Glutamatergic neuron (in vitro differentiated cells): ENCODE measurements at regions not wholly inside any gene's neighbourhood (a gene's known extent, or its start where the extent isn't known, plus 50 kb on each side); places are given as distances from the start of the nearest gene placed in this dataset.

Source experiments
- DNase-seq: peaks from one replicate; pipeline ENCODE4 v3.0.0; 2022
- H3K27ac Mint-ChIP-seq: one replicate; pipeline ENCODE4 v1.8.0; 2020; ENCODE audit warnings: mild to moderate bottlenecking, mixed read lengths, inconsistent platforms; ENCODE audit not compliant: unreplicated experiment
- H3K27me3 Mint-ChIP-seq: one replicate; pipeline ENCODE4 v1.8.0; 2020; ENCODE audit warnings: mild to moderate bottlenecking, moderate library complexity, mixed read lengths, inconsistent platforms; ENCODE audit not compliant: unreplicated experiment
- H3K36me3 Mint-ChIP-seq: one replicate; pipeline ENCODE4 v1.8.0; 2020; ENCODE audit warnings: mild to moderate bottlenecking, mixed read lengths, inconsistent platforms; ENCODE audit not compliant: unreplicated experiment
- H3K4me1 Mint-ChIP-seq: one replicate; pipeline ENCODE4 v1.8.0; 2020; ENCODE audit warnings: mild to moderate bottlenecking, low read depth, mixed read lengths, inconsistent platforms; ENCODE audit not compliant: unreplicated experiment
- H3K4me3 Mint-ChIP-seq: one replicate; pipeline ENCODE4 v1.8.0; 2020; ENCODE audit warnings: mild to moderate bottlenecking, mixed read lengths, inconsistent platforms; ENCODE audit not compliant: unreplicated experiment
- H3K9me3 Mint-ChIP-seq: one replicate; pipeline ENCODE4 v1.8.0; 2020; ENCODE audit warnings: mild to moderate bottlenecking, moderate library complexity, mixed read lengths, inconsistent platforms; ENCODE audit not compliant: unreplicated experiment
- TF ChIP-seq, protein P1 (sequence below): fragments of 200-600 bp; sonication (generic); IDR thresholded peaks from one replicate; pipeline ENCODE4 v1.5.0; 2021; ENCODE audit not compliant: partially characterized antibody, unreplicated experiment

DNA sequence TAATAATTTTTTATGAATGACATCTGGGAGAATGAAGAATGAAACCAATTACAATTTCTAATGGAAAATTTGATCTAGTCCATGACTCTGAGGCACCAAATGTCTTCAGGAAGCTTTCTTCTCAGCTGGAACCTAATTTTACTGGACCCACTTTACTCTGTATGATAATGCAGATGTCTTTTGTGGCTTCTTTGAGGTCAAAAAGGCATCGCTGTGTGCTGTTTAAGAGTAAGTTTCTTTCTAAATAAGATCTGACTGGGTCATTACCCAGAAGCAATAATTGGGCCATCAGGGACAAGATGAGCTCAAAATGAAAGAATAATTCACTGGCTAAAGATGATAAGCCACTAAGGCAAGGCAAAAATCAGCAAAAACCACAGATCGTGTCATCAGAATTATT, 633.4 kb downstream of the PSAT1 start:
- no peak overlapping the region for H3K4me3 Mint-ChIP-seq
- TF ChIP-seq, protein P1, sequence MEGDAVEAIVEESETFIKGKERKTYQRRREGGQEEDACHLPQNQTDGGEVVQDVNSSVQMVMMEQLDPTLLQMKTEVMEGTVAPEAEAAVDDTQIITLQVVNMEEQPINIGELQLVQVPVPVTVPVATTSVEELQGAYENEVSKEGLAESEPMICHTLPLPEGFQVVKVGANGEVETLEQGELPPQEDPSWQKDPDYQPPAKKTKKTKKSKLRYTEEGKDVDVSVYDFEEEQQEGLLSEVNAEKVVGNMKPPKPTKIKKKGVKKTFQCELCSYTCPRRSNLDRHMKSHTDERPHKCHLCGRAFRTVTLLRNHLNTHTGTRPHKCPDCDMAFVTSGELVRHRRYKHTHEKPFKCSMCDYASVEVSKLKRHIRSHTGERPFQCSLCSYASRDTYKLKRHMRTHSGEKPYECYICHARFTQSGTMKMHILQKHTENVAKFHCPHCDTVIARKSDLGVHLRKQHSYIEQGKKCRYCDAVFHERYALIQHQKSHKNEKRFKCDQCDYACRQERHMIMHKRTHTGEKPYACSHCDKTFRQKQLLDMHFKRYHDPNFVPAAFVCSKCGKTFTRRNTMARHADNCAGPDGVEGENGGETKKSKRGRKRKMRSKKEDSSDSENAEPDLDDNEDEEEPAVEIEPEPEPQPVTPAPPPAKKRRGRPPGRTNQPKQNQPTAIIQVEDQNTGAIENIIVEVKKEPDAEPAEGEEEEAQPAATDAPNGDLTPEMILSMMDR = no peak
- no peak for DNase-seq
- H3K9me3 Mint-ChIP-seq = no peaks in the 10 kb centered on the region
- H3K4me1 Mint-ChIP-seq = peaks cover 2% of the 10 kb centered on the region
- H3K27ac Mint-ChIP-seq = no peak overlapping the region
- H3K27me3 Mint-ChIP-seq = no peaks in the 10 kb centered on the region
- H3K36me3 Mint-ChIP-seq = no peaks in the 10 kb centered on the region

DNA sequence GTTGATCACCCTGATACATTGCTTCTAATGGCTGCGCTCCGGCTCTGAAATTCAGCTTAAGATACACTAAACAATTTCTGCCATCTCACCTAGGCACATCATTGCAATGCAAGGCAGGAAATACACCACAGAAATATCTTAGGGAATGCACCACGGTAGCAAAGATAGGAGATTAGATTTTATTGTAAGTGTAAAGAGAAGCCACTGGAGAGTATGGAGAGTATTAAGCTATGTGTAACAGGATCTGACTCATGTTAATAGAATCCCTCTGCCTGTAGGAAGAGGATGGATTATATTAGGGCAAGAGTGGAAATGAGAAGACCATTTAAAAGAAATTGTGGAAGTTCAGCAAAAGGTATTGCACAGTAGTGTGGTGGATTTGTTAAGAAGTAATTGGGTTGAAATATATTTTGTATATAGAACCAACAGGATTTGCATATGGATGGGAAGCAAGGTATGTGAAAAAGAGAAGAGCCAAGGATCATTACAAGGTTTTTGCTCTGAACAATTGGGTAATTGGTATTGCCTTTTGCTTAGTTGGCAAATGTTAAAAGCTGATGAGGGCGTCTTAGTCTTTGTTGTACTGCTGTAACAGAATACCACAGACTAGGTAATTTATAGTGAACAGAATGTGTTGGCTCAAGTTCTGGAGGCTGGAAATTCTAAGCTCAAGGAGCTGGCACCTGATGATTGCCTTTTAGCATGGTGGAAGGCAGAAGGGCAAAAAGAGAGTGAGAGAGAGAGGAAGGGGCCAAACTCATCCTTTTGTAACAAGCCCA, 636.1 kb downstream of the PSAT1 start:
- Mint-ChIP-seq H3K4me1 (no peaks in the 10 kb centered on the region), H3K36me3 (no peaks in the 10 kb centered on the region), H3K9me3 (no peaks in the 10 kb centered on the region), H3K4me3 (no peak overlapping the region), H3K27me3 (no peaks in the 10 kb centered on the region), H3K27ac (no peak overlapping the region)
- TF ChIP-seq, protein P1 = no peak
- DNase-seq = no peak

DNA sequence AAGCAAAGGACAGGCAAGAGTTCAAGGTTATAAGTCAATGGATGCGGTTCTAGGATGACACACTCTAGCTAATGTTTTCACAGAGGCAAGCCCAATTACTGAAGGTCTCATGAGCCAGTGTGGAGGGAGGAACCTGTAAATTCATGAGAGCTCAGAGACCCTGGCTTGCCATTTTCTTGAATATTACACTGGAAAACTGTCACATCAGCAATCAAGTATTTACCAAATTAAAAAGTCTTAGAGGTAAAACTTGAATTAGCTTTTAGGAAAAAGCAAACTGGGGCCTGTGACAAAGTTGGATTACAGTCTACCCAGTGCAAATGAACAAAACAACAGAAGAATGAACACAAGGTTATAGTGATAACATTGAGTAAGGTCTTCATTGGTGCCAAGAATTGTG, 636.9 kb upstream of the TLE4 start:
- no peak overlapping the region for H3K27ac Mint-ChIP-seq
- TF ChIP-seq, protein P1 = no peak
- H3K27me3 Mint-ChIP-seq = no peaks in the 10 kb centered on the region
- H3K4me3 Mint-ChIP-seq = no peak overlapping the region
- H3K4me1 Mint-ChIP-seq = no peaks in the 10 kb centered on the region
- DNase-seq = no peak
- no peaks in the 10 kb centered on the region for H3K36me3 Mint-ChIP-seq
- H3K9me3 Mint-ChIP-seq = no peaks in the 10 kb centered on the region

DNA sequence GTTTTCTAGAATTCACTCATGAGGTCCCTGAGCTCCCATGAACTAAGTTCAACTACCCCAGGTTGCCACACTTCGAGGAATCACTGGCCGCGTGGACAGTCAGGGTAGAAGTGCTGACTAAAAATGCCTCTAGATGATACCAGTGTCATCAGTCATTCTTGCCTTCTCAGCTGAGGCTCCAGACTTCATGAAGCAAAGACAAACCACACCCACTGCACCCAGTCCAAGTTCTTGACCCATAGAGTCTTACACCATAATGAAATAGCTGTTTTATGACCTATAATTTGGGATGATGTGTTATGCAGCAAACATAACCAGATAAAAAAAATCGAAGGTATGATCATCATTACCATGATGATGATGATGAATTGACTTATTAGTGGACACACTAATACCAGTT, 632.9 kb upstream of the TLE4 start:
- Mint-ChIP-seq H3K27me3 (no peaks in the 10 kb centered on the region), H3K4me1 (no peaks in the 10 kb centered on the region), H3K9me3 (no peaks in the 10 kb centered on the region), H3K4me3 (no peak overlapping the region), H3K36me3 (no peaks in the 10 kb centered on the region), H3K27ac (no peak overlapping the region)
- TF ChIP-seq, protein P1 = no peak
- DNase-seq = no peak

DNA sequence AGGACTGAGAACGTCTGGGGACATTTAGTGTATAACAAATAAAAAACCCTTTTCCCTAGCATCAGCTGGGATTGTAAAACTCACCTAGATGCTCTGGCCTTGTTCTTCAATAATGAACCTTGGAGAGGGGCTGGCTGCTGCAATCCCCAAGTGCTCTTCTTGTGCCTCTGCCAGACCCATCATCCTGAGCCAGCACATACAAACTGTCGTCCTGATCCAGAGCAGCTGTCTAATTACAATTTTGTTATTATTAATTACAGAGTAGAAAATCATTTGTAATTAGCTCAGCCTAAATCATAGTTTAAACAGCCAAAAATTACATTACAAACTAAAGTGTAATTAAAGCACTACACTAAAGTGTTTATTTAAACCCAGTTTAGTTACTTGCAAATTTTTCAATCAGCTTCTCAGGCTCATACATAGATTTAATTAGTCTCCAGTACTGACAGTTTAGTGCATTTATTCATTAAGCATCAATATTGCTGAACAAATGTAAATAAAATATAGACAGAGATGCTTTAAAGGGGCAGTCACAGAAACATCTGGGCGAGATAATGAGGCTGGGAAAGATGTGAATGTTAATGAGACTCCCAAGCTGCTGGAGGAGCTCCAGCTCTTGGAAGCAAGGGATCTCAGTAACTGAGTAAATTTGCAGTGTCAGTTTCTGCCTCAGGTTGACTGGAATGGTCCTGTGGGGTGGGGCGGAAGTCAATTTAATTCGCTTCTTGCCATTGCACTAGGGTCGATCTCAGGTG, 632.3 kb upstream of the TLE4 start:
- Mint-ChIP-seq H3K27me3 (no peaks in the 10 kb centered on the region), H3K4me3 (no peak overlapping the region), H3K36me3 (no peaks in the 10 kb centered on the region), H3K4me1 (no peaks in the 10 kb centered on the region), H3K27ac (no peak overlapping the region), H3K9me3 (no peaks in the 10 kb centered on the region)
- DNase-seq = no peak
- TF ChIP-seq, protein P1 = no peak
